Mesendoderm (in vitro differentiated cells): ENCODE measurements at regions not wholly inside any gene's neighbourhood (a gene's known extent, or its start where the extent isn't known, plus 50 kb on each side); places are given as distances from the start of the nearest gene placed in this dataset.

Experiments used
- DNase-seq: peaks from one replicate; pipeline ENCODE4 v3.0.0; 2013
- H2AK5ac ChIP-seq: 2 replicates; pipeline ENCODE4 v1.6.1; 2013; ENCODE audit warnings: low read length, inconsistent platforms
- H2BK120ac ChIP-seq: 2 replicates; pipeline ENCODE4 v1.6.1; 2013; ENCODE audit warnings: low read depth, mild to moderate bottlenecking, low read length, moderate library complexity, mixed read lengths
- H2BK15ac ChIP-seq: replicated peaks from 2 replicates; pipeline ENCODE4 v1.6.1; 2013; ENCODE audit warnings: low read depth, mild to moderate bottlenecking, moderate library complexity
- H2BK5ac ChIP-seq: 2 replicates; pipeline ENCODE4 v1.6.1; 2013; ENCODE audit warnings: low read length, inconsistent platforms
- H3K18ac ChIP-seq: 2 replicates; pipeline ENCODE4 v1.6.1; 2013; ENCODE audit warnings: mild to moderate bottlenecking, low read length, mixed read lengths
- H3K23ac ChIP-seq: one replicate; pipeline ENCODE4 v1.6.1; 2013; ENCODE audit warnings: low read length
- H3K27ac ChIP-seq: 2 replicates; pipeline ENCODE4 v1.5.1; 2013; ENCODE audit warnings: low read depth, mild to moderate bottlenecking, inconsistent platforms, low read length, moderate library complexity
- H3K27me3 ChIP-seq: 2 replicates; pipeline ENCODE4 v1.6.1; 2013; ENCODE audit warnings: low read length, control low read depth, mild to moderate bottlenecking, inconsistent platforms; ENCODE audit not compliant: insufficient read depth, poor library complexity
- H3K36me3 ChIP-seq: 2 replicates; pipeline ENCODE4 v1.6.1; 2013; ENCODE audit warnings: low read length, inconsistent platforms; ENCODE audit not compliant: control insufficient read depth, insufficient read depth
- H3K4ac ChIP-seq: one replicate; pipeline ENCODE4 v1.6.1; 2013; ENCODE audit warnings: low read depth, mild to moderate bottlenecking, low read length, moderate library complexity
- H3K4me1 ChIP-seq: 2 replicates; pipeline ENCODE4 v1.6.1; 2013; ENCODE audit warnings: low read depth, low read length, inconsistent platforms; ENCODE audit not compliant: control insufficient read depth
- H3K4me2 ChIP-seq: 2 replicates; pipeline ENCODE4 v1.6.1; 2013; ENCODE audit warnings: low read length
- H3K4me3 ChIP-seq: 2 replicates; pipeline ENCODE4 v1.5.1; 2013; ENCODE audit warnings: mild to moderate bottlenecking, low read length
- H3K56ac ChIP-seq: one replicate; pipeline ENCODE4 v1.6.1; 2013; ENCODE audit warnings: low read length
- H3K79me1 ChIP-seq: 2 replicates; pipeline ENCODE4 v1.6.1; 2013; ENCODE audit warnings: low read length, inconsistent platforms
- H3K79me2 ChIP-seq: 2 replicates; pipeline ENCODE4 v1.6.1; 2013; ENCODE audit warnings: mild to moderate bottlenecking, low read length; ENCODE audit not compliant: control insufficient read depth, insufficient read depth
- H3K9ac ChIP-seq: 2 replicates; pipeline ENCODE4 v1.6.1; 2013; ENCODE audit warnings: low read length, inconsistent platforms
- H4K5ac ChIP-seq: one replicate; pipeline ENCODE4 v1.6.1; 2013; ENCODE audit warnings: low read length
- H4K8ac ChIP-seq: one replicate; pipeline ENCODE4 v1.6.1; 2013; ENCODE audit warnings: low read depth, mild to moderate bottlenecking, control low read depth, low read length, moderate library complexity
- WGBS: extraction: QIAGEN DNeasy Blood & Tissue Kit; methylation state at CpG from one replicate; pipeline ENCODE4 v1.1.7; 2013; ENCODE audit warnings: low lambda C conversion rate, missing lambda C conversion rate; ENCODE audit not compliant: insufficient coverage; ENCODE audit errors: extremely low coverage; 5-methylcytosine and 5-hydroxymethylcytosine counted together

DNA sequence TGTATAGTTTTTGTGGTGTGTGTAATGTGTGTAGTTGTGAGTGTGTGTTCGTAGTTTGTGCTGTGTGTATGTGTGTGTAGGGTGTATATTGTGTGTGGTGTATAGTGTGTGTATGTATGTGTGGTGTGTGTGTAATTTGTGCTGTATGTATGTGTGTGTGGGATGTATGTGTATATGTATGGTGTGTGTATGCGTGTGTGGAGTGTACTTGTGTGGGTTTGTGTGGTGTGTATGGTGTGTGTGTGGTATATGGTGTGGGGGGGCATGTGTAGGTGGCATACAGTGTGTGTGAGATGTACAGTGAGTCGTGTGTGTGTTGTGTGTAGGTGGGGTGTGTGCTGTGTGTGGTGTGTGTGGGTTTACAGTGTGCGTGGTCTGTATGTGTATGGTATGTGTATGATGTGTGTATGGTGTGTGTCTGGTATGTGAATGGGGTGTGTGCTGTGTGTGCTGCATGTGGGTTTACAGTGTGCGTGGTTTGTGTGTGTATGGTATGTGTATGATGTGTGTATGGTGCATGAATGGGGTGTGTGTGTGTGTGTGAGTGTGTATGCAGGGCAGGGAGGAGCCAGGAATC lies 125.2 kb downstream of the GADD45G start:
- H3K23ac ChIP-seq, result no peak overlapping the region
- no peak overlapping the region for H2BK15ac ChIP-seq
- no peaks in the 10 kb centered on the region for H3K27me3 ChIP-seq
- H3K56ac ChIP-seq, result no peak overlapping the region
- no peak for DNase-seq
- H4K8ac ChIP-seq, result no peak overlapping the region
- H4K5ac ChIP-seq, result no peak overlapping the region
- no peak overlapping the region for H3K27ac ChIP-seq
- no peaks in the 10 kb centered on the region for H3K79me1 ChIP-seq
- H3K4ac ChIP-seq, result no peak overlapping the region
- H3K4me2 ChIP-seq, result no peak overlapping the region
- no peaks in the 10 kb centered on the region for H3K36me3 ChIP-seq
- H3K9ac ChIP-seq, result no peak overlapping the region
- H2BK120ac ChIP-seq, result no peak overlapping the region
- no peak overlapping the region for H3K18ac ChIP-seq
- H3K4me1 ChIP-seq, result no peaks in the 10 kb centered on the region
- WGBS, result 100% methylated on average over 3 of the region's 5 CpGs
- no peaks in the 10 kb centered on the region for H3K79me2 ChIP-seq
- H3K4me3 ChIP-seq, result no peak overlapping the region
- no peak overlapping the region for H2BK5ac ChIP-seq
- no peak overlapping the region for H2AK5ac ChIP-seq

DNA sequence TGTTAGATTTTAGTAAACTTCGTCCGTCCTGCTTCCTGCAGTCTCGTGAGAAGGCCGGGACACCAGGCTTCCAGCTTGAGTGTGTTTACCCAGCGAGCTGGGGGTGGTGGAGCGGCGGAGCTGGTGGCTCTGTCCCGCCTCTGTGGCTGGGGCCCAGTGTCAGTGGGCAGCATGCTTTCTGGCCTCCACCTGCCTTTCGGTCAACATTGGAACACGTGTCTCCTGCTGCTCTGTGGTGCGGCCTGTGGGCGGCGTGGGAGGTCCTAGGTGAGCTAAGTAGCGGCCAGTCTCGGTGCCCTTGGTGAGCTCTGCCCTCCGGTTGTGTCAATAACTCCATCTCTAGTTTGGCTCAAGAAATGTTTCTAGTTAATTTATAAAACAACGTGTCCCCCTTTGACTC lies 125.9 kb downstream of the GADD45G start:
- Histone ChIP-seq H2BK5ac (no peak overlapping the region), H3K4me1 (no peaks in the 10 kb centered on the region)

GRCh38 chr9:89731262-89732182 lies 126.7 kb downstream of the GADD45G start:
- no peaks in the 10 kb centered on the region for H3K79me1 ChIP-seq
- no peaks in the 10 kb centered on the region for H3K4me1 ChIP-seq
- no peak overlapping the region for H3K4me2 ChIP-seq
- no peak overlapping the region for H4K8ac ChIP-seq
- H3K9ac ChIP-seq, result no peak overlapping the region
- DNase-seq, result no peak
- H2BK15ac ChIP-seq, result no peak overlapping the region
- H4K5ac ChIP-seq, result no peak overlapping the region
- H2BK5ac ChIP-seq, result no peak overlapping the region
- no peak overlapping the region for H2BK120ac ChIP-seq
- no peak overlapping the region for H3K56ac ChIP-seq
- H3K36me3 ChIP-seq, result no peaks in the 10 kb centered on the region
- H3K27ac ChIP-seq, result no peak overlapping the region
- no peak overlapping the region for H3K18ac ChIP-seq
- no CpG with 5 or more reads among the region's 9 CpGs for WGBS
- no peaks in the 10 kb centered on the region for H3K79me2 ChIP-seq
- H3K4me3 ChIP-seq, result no peak overlapping the region
- H3K4ac ChIP-seq, result no peak overlapping the region
- H3K27me3 ChIP-seq, result no peaks in the 10 kb centered on the region
- H3K23ac ChIP-seq, result no peak overlapping the region
- no peak overlapping the region for H2AK5ac ChIP-seq

More for the DNA sequence above, 125.9 kb downstream of the GADD45G start:
- Histone ChIP-seq H3K27me3 (no peaks in the 10 kb centered on the region), H4K5ac (no peak overlapping the region), H4K8ac (no peak overlapping the region), H3K27ac (no peak overlapping the region), H3K4me2 (no peak overlapping the region), H2BK15ac (no peak overlapping the region), H3K18ac (no peak overlapping the region), H3K79me2 (no peaks in the 10 kb centered on the region), H3K56ac (no peak overlapping the region), H3K79me1 (no peaks in the 10 kb centered on the region), H2BK120ac (no peak overlapping the region), H3K9ac (no peak overlapping the region), H3K4me3 (no peak overlapping the region), H2AK5ac (no peak overlapping the region), H3K23ac (no peak overlapping the region), H3K36me3 (no peaks in the 10 kb centered on the region), H3K4ac (no peak overlapping the region)
- no CpG with 5 or more reads among the region's 17 CpGs for WGBS
- DNase-seq, result no peak

DNA sequence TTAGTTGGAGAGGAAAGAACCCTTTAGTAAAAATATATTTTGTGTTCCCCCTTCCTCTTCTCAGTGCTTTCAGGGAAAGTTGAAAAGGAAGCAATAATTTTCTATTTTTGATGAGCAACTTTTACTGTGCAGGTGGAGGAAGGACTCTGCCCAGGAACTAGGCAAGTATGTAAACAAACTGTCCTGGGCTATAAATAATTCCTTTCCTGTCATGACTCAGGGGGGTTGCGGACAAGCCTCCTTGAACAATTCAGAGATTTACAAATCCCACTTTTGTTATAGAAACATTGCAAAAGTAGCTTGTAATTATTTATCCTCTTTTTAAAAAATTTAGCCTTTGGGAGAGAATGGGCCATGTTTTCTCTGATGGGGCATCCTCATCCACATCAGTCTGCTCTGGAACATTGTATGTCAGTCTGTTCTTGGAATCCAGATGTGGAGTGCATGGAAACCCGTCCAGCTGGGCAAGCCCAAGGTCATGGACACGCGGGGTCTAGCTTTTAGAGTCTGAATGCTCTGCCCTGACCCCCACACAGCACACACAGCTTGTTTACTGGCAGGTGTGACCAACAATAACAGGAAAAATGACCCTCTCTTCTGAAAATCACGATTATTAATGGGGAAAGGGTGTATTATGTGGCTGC lies 127.6 kb downstream of the GADD45G start:
- H3K9ac ChIP-seq, result no peak overlapping the region
- DNase-seq, result no peak
- no peak overlapping the region for H4K5ac ChIP-seq
- no peak overlapping the region for H4K8ac ChIP-seq
- no peaks in the 10 kb centered on the region for H3K27me3 ChIP-seq
- H2BK15ac ChIP-seq, result no peak overlapping the region
- no peak overlapping the region for H3K56ac ChIP-seq
- H3K18ac ChIP-seq, result no peak overlapping the region
- no peak overlapping the region for H3K23ac ChIP-seq
- H2BK5ac ChIP-seq, result no peak overlapping the region
- WGBS, result no CpG with 5 or more reads among the region's 5 CpGs
- no peak overlapping the region for H3K4me2 ChIP-seq
- no peaks in the 10 kb centered on the region for H3K79me2 ChIP-seq
- no peak overlapping the region for H3K27ac ChIP-seq
- H3K4ac ChIP-seq, result no peak overlapping the region
- no peak overlapping the region for H2BK120ac ChIP-seq
- no peaks in the 10 kb centered on the region for H3K36me3 ChIP-seq
- H2AK5ac ChIP-seq, result no peak overlapping the region
- no peak overlapping the region for H3K4me3 ChIP-seq
- H3K79me1 ChIP-seq, result no peaks in the 10 kb centered on the region
- no peaks in the 10 kb centered on the region for H3K4me1 ChIP-seq

GRCh38 chr9:89732939-89733324 lies 128.1 kb downstream of the GADD45G start:
- Histone ChIP-seq H3K27me3 (no peaks in the 10 kb centered on the region), H2BK15ac (no peak overlapping the region), H2BK120ac (no peak overlapping the region), H3K4ac (no peak overlapping the region), H3K79me2 (no peaks in the 10 kb centered on the region), H3K4me1 (no peaks in the 10 kb centered on the region), H3K79me1 (no peaks in the 10 kb centered on the region), H3K56ac (no peak overlapping the region), H3K18ac (no peak overlapping the region), H4K8ac (no peak overlapping the region), H3K27ac (no peak overlapping the region), H2BK5ac (no peak overlapping the region), H2AK5ac (no peak overlapping the region), H3K4me2 (no peak overlapping the region), H3K36me3 (no peaks in the 10 kb centered on the region), H3K9ac (no peak overlapping the region), H3K4me3 (no peak overlapping the region), H4K5ac (no peak overlapping the region), H3K23ac (no peak overlapping the region)
- no peak for DNase-seq
- no CpG with 5 or more reads among the region's 2 CpGs for WGBS
